ENCODE measurements at regions not wholly inside any gene's neighbourhood (a gene's known extent, or its start where the extent isn't known, plus 50 kb on each side); places are given as distances from the start of the nearest gene placed in this dataset.
A peak's percentile ranks its signal among the peaks of the same experiment; 100 is the strongest.

- DNase-seq (peak in 1 of 4 donors; percentile 27), ATAC-seq (no peak)
- Histone ChIP-seq H3K36me3 (replicated peaks in 1 of 2; ENCODE audit: insufficient read depth in 1 of 2, low read depth in 2 of 2) (no peaks in the 10 kb centered on the region), H3K27me3 (no peaks in the 10 kb centered on the region), H3K27ac (no peak overlapping the region), H3K9me3 (no peaks in the 10 kb centered on the region), H3K4me1 (peaks cover 12% of the 10 kb centered on the region), H3K4me3 (no peak overlapping the region)
- TF ChIP-seq POLR2A (IDR thresholded peaks at IDR 0.05) (no peak), CTCF (IDR thresholded peaks at IDR 0.05) (no peak)
- WGBS, 2 donors: 18 to 24% methylated on average over 1 of the region's 1 CpG
- intact Hi-C loops (cut with DNase I): no loop called here
Measured at GRCh38 chr2:196274387-196274809, 103.0 kb upstream of the STK17B start.

GRCh38 chr2:196275646-196276352, 104.4 kb upstream of the STK17B start:
- ATAC-seq (no peak), DNase-seq (no peak)
- Histone ChIP-seq H3K4me3 (no peak overlapping the region), H3K27ac (no peak overlapping the region), H3K27me3 (no peaks in the 10 kb centered on the region), H3K9me3 (no peaks in the 10 kb centered on the region), H3K4me1 (peaks cover 12% of the 10 kb centered on the region), H3K36me3 (replicated peaks in 1 of 2; ENCODE audit: insufficient read depth in 1 of 2, low read depth in 2 of 2) (no peaks in the 10 kb centered on the region)
- WGBS, 2 donors: 76 to 80% methylated on average over 5 of the region's 5 CpGs
- intact Hi-C loops (cut with DNase I): no loop called here
- TF ChIP-seq POLR2A (IDR thresholded peaks at IDR 0.05) (no peak), CTCF (IDR thresholded peaks at IDR 0.05) (no peak)

- Histone ChIP-seq H3K27ac (no peak overlapping the region), H3K36me3 (replicated peaks in 1 of 2; ENCODE audit: insufficient read depth in 1 of 2, low read depth in 2 of 2) (no peaks in the 10 kb centered on the region), H3K4me3 (no peak overlapping the region), H3K27me3 (no peaks in the 10 kb centered on the region), H3K4me1 (peaks cover 12% of the 10 kb centered on the region), H3K9me3 (no peaks in the 10 kb centered on the region)
- 14 to 32% methylated on average over 2 of the region's 2 CpGs for WGBS, 2 donors
- no peak for ATAC-seq
- TF ChIP-seq CTCF (IDR thresholded peaks at IDR 0.05) (no peak), POLR2A (IDR thresholded peaks at IDR 0.05) (no peak)
- intact Hi-C loops (cut with DNase I): no loop called here
- no peak for DNase-seq
Measured at GRCh38 chr2:196276421-196276820, 105.0 kb upstream of the STK17B start.

DNA sequence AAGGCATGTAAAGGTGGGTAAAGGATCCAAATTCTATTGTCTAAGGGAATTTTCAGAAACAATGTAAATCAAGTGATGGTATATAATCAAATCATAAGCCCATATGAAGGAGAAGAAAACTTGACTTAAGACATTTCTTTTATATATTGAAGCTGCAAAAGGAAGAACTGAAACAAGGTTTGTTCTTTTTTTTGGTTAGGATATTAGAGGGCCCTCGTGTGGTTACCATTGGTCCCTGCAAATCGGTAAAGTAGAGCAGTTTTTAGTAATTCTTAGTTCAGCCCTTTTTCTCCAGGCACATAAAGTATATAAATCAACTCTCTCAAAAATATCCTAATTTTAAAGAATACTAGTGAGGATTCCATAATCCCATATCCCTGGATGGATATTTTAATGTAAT, 105.6 kb upstream of the STK17B start:
- H3K27ac ChIP-seq: no peak overlapping the region
- H3K4me1 ChIP-seq: peaks cover 12% of the 10 kb centered on the region
- no peaks in the 10 kb centered on the region for H3K9me3 ChIP-seq
- H3K27me3 ChIP-seq: no peaks in the 10 kb centered on the region
- no peaks in the 10 kb centered on the region for H3K36me3 ChIP-seq (replicated peaks in 1 of 2; ENCODE audit: insufficient read depth in 1 of 2, low read depth in 2 of 2)
- H3K4me3 ChIP-seq: no peak overlapping the region
- intact Hi-C loops (cut with DNase I): no loop called here
- WGBS, 2 donors: 19 to 27% methylated on average over 2 of the region's 2 CpGs
- DNase-seq: peak in 1 of 4 donors; percentile 8
- no peak for ATAC-seq
- TF ChIP-seq POLR2A (IDR thresholded peaks at IDR 0.05) (no peak), CTCF (IDR thresholded peaks at IDR 0.05) (peak in 6 of 7 experiments; percentile 32 to 47 (median 44))

GRCh38 chr2:196278491-196278911, 107.1 kb upstream of the STK17B start:
- Histone ChIP-seq H3K4me1 (peaks cover 12% of the 10 kb centered on the region), H3K4me3 (no peak overlapping the region), H3K27me3 (no peaks in the 10 kb centered on the region), H3K36me3 (replicated peaks in 1 of 2; ENCODE audit: insufficient read depth in 1 of 2, low read depth in 2 of 2) (no peaks in the 10 kb centered on the region), H3K27ac (no peak overlapping the region), H3K9me3 (no peaks in the 10 kb centered on the region)
- DNase-seq (no peak), ATAC-seq (no peak)
- WGBS, 2 donors: 85 to 89% methylated on average over 10 of the region's 10 CpGs
- intact Hi-C loops (cut with DNase I): no loop called here
- no peak for TF ChIP-seq POLR2A (IDR thresholded peaks at IDR 0.05)
- no peak for TF ChIP-seq CTCF (IDR thresholded peaks at IDR 0.05)
